ENCODE measurements at regions not wholly inside any gene's neighbourhood (a gene's known extent, or its start where the extent isn't known, plus 50 kb on each side); places are given as distances from the start of the nearest gene placed in this dataset.

DNA sequence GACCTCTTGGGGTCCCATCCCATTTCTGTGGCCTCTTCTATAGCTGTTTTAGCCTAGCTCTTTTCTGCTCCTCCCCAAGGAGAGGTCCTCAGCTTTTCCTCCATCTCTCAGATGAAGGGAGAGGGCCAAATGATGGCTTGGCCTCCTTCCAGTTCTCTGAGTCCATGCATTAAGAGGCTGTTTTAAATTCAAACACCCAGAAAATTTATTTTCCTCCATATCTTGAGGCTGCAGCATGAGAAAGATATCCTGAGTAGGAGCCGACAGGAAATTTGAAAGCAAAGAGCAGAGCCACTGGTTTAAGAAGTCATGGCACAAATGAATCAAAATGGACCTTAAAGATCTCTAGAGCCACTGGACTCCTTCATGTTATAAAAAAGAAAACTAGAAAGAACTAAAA lies 558.8 kb downstream of the MID1IP1 start:
- FAIRE-seq = no peak

DNA sequence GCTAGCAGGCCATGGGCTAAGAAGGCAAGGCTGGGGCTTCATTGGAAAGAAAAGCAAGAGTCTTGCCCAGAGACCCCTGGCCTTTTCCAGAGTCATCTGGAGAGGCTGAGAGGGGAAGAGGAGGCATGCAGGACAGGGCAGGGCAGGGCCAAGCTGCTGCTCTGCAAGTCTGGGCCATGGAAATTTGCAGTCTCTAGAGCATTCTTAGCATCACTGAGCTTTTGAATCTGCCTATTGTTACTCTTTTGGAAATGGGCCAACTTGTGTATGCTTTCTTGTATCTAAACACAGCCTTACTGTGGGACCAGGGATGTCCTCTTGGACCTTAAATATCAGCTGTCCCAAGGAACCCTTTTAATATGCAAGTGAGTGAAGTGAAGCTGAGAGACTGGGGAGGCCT lies 560.5 kb downstream of the MID1IP1 start:
- FAIRE-seq = no peak

DNA sequence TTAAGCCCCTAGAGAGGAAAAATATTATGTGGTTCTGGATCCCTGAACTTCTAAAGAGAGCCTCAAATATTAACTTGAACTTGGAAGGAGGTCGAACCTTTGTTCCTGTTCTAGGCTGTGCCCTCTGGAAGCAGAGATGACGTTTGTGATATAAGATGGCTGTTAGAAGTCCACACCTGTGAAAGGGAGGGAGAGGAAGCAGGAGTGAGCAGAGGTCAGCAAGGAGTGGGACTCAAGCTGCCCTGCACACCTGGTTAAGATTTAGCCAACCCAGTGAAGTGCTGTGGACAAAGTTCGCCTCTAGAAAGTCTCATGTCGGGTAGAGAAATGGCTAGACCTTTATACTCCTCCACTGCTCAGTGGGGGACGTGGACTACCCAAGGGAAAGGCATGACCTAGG lies 566.2 kb downstream of the MID1IP1 start:
- FAIRE-seq = no peak

DNA sequence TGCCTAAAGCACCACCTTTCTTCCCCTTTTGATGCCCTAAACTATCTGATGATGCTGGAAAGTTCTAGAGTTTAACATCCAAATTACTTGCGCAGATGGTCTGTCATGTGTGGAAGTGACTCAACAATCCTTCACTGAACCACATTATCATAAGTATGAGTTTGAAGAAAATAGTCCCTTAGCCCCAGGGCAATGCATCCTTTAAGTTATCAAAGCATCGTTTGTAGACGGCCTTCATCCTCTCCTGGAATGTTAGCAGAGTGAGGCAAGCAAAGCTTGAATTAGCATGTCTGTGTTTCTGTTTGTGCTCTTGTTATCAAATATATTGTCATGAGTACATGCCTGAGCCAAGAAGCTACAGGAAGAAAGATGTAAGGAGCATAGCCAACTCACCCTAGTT lies 570.9 kb downstream of the MID1IP1 start:
- FAIRE-seq = no peak

DNA sequence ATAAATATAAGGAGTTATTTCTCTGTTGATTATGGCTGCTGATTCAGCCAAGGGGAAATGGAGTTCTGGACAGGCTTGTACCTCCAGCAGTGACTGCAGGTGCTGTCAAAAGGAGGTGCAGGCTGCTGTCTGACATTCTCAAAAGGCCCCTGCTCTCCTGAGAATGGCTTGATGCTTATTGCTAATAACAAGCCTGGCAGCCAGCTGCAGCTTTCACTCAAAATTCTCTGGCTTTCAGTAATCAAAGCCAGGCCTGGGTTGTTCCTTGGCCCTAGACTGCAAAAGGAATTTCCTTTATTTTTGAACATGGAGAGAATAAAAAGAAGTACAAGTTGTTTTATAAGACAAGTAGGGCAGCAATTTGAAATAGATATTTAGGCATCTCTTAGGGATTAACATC lies 575.9 kb downstream of the MID1IP1 start:
- FAIRE-seq = no peak

DNA sequence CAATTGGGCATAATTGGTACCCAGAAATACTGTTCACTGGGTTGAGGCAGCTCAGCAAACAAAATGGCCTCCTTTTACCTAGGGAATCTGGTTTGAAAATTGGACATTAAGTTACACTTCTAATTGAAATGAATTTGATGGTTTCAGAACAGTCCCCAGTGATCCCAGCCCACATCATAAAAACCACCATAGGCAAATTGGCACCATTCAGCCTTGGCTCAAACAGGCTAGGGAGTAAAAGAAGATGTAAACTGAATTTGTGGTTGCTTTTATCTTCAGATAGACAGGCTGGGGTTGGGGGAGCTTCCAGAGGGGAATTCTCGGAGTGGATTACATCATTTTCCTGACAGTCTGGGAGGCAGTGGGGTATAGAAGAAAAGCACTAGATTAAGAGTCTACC lies 576.5 kb downstream of the MID1IP1 start:
- no peak for FAIRE-seq

DNA sequence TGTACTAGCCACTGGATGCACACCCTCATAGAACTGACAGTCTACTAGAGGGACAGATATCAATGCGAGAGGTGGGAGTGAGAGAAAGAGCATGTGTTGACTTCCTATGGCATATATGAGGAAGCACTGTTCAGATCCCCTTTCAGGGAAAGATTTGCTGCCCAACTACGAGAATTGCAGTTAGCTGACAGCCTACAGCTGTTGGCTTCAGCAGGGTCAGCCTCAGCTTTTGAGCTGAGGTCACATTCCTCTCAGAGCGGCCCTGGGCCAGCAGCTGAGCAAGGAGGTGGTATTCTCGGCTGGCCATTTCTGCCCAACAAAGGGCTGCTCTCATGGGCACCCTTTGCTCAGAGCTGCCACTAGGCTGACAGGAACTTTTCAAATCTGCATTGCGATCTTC lies 580.2 kb downstream of the MID1IP1 start:
- FAIRE-seq = no peak

DNA sequence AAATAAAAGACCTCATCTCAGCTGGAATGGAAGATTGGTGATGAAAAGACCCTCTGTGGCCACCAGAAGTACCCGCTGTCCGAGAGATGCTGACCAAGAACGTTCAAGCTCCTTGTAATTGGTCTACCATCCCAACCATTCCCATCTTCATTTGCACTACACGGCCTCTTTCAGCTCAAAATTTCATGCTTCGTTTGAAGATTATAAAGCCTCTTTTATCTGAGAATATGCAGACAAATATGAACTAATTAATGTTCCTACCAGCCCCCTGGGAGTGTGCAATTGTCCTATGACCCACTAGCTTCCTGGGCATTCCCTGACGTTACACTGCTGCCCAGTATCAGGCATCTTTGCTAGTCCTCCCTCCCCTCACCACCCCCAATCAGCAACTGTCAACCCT lies 583.7 kb downstream of the MID1IP1 start:
- FAIRE-seq = no peak

DNA sequence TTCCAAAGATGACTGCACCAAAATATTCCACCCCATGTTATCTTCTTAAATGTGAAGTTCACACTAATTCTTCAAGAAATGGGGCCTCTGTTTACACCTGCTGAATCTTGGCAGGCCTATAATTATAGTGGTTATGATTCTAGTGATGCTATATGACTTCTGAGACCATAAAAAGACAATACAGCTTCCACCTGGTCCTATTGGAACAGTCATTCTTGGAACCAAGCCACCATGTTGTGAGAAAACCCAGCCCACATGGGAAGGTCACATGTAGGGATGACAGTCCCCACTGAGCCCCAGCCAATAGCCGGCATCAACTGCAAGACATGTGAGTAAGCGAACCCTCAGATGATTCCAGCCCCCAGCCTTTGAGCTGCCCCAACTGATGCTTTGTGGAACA lies 587.5 kb downstream of the MID1IP1 start:
- no peak for FAIRE-seq

DNA sequence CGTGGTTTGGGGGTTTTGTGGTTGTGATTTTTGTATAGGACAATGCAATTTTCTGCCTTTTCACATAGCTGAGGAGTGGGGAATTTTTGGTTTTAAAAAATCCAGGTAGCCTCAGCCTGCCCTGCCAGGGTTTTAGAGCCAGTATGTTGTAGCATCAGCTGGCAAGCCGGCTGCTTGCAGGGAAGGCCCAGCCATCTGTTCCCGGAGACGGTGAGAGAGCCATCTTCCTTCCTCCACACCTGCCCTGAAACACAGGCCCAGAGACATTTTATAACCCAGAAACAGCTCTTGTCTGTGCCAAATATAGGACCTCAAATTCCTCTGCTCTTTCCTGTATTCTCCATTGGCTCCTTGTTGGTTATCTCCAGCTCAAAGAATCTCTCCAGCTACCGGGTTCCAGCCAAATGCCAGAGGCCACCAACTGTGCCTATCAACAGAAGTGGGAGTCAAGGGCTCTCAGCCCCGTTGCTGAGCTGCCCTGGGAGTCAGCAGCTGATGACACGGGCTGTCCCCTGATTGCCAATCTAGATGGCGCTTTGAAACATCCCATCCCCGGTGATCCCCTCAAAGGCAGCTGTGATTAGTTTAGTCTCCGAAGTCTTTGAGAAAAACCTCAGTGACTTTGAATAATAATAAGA lies 595.2 kb downstream of the MID1IP1 start:
- no peak for FAIRE-seq

DNA sequence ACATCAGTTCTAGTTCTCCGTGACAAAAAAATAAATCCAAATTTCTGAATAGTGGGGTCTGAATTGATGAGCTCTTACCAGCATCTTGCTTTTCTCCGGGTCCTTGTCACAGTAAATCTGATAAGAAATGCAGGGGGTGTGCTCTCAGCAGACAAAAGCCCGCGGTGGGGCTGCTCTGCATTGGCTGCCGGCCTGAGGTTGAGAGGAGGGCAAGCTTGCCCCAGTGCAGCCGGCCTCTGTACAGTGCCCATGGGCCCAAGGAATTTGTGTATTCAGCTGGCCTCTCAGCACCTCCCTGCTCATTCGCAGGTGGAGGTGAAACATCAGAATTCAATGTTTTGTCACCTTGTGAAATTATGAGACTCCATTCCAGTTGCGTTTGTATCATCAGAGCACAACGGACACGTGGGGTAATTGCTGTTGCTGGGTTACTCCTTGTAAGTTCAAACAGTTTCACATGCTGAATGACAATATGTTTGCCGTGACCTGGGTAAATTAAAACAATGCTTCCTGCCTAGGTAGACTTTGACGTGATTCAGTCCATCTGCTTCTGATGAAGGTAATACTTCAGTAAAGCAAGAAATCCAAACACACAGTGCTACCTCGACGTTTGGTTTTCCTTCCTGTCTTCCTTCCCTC lies 596.4 kb downstream of the MID1IP1 start:
- FAIRE-seq = no peak

DNA sequence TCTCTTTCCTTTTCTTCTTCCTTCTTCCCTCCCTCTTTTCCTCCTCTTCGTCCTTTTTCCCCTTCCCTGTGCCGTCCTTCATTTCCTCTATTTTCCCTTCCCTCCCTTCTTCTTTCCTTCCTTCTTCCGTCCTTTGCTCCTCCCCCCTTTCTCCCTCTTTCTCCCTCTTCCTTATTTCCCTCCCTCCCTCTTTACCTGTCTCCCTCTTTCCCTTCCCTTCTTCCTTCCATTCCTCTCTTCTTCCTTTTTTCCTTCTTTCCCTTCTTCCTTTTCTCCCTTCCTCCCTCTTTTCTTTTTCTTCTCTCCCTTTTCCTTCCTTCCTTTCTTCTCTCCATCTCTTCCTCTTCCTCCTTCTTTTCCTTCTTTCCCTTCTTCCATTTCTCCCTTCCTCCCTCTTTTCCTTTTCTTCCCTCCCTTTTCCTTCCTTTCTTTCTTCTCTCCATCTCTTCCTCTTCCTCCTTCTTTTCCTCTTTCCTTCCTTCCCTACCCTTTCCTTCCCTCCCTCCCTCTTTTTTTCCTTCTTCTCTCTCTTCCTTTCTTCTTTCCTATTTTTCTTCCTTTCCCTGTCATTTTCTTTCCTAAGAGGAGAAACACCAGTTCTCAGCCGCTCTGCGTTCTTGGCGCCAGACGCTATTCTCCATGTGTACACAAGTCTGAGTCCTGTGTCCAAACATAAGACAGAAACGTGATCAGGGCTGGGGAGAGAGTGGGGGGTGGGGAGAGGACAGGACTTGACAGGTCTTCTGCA lies 597.1 kb downstream of the MID1IP1 start:
- FAIRE-seq = no peak

DNA sequence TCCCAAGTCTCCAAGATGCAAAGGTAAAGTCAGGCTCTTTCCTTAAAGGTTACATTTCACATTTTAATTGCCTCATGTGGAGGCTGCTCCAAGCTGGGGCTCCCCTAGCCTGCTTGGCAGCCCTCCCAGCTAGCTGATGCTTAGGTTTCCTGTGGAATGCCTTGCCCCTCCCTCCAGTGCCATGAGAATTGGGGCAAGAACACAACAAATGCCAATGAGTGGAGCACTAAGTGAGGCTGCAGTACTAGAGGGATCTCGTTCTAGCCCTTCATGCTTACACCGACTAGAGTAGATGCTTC lies 597.7 kb downstream of the MID1IP1 start:
- FAIRE-seq = no peak

DNA sequence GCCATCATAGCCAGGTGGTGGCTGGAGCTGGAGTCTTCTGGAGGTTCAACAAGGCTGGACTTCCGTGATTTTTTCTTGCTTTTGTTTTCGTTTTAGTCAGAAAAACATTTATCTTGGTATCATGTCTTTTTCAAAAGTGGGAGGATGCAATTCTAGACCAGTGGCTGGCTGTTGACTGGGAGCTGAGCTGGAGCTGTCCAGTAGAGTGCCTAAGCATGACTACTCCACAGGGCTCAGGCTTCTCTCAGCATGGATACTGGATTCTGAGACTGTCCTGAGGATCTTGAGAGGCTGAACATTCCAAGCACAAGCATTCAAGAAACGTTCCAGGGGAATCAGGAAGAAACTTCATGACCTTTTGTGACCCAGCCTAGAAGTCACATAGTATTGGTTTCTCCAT lies 598.1 kb downstream of the MID1IP1 start:
- FAIRE-seq = no peak

DNA sequence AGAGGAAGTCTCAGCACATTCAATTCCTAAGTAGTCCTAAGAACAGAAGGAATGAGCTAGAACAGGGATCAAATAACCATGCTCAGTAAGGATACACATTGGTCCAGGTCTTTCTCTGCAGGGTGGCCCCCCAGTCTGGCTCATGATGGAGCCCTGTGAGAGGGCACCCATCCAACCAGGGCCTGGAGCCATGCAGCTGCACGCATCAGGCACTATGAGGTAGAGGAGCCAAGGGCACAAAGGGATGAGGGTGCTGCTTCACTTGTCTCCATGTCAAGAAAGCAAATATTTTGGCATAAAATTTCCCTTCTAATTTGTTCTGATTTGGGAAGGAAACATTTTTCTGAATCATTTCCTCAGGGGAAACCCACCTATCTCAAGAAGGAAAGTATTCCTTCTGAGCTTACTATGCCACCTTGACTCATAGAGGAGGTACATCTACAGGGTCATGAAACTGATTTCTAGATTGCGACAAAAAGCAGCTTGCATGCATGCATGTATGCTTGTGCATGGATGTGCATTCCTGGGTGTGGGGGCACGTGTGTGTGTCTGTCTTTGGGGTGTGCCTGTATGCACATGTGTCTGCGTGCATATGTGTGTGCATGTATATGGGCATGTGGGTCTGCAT lies 600.3 kb downstream of the MID1IP1 start:
- FAIRE-seq = no peak

DNA sequence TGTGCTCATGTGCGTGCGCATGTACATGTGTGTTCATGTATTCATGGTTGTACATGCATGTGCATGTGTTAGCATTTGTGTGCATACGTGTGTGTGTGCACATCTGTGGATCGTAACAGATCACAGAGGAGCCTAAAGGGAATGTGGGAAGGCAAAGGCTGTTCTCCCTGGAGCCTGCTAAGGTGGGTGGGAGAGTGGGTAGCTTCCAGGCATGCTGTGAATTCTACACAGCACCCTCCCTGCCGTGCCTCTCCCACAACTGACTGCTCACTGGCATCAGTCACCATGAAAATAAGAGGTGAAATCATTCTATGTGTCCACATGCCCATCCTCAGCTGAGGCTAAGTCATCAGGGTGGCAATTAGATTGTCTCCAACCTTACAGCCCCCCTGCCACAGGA lies 600.9 kb downstream of the MID1IP1 start:
- no peak for FAIRE-seq

DNA sequence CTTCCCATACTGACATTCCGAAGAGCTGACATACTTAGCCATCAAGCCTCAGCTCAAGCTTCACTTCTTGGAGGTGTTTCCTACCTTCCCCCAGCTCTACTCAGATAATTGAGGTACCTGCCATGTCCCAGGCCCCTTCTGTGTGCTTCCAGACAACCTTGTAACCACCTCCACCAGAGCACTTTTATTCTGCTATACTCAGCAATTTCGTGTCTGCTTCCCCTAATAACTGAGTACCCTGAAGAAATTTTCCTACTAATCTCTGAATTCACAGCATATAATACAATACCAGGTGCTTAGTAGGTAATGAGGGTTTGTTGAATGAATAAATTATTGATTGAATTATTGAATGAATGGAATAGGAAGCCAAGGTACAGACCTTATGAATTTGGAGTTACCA lies 605.5 kb downstream of the MID1IP1 start:
- FAIRE-seq = no peak

DNA sequence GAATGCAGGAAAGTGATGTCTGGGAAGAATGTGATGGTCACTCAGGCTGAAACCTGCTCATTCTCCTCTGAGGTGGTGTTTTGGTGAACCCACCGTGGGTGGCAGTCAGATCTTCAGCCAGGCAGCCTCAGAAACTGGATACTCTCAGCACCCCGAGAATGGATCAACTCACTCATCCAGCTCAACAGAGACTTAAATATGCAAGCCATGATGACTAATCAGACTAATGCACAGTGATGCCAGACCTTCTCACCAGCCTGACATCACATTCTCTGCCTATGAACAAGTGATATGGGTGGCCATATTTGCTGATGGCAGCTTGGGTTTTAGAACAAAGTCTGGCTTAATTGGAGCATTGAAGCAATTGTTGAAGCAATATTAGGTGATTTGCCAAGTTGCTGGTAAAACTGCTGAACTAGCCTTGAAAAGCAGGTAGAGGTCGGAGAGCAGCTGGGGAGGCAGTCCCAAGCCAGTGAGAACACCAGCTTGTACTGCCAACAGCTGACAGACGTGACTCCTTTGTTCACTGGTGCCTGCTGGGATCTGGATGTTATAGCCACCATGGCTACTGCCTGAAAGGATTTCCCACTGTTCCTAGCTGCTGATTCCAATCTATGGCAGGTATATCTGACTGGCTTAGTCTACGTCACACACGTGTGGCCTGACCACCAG lies 608.1 kb downstream of the MID1IP1 start:
- no peak for FAIRE-seq

DNA sequence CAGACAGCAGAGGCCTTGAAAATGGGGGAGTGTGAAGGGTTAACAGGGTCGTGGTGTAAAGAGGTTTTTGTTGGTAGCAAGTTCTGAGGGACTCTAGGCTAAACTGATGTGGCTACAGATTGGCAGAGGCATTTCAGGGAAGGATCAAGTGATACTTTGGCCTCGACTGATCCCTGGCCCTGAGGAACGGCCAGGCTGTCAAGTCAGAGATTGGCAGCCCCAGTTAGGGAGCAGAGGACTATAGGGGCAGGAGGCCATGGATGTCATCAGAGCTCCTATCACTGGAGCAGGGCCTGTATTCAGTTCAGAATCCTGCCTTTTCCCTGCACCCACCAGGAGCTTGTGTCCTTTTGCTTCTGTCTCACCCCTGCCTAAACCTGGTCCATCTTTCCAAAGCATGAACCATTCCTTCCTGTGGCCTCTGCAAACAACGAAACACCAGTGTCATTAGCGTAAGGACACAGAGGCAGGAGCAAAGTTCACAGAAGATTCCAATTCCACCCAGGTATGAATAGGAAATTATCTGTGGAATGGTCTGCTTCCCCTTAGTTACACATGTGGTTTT lies 613.1 kb downstream of the MID1IP1 start:
- no peak for FAIRE-seq

DNA sequence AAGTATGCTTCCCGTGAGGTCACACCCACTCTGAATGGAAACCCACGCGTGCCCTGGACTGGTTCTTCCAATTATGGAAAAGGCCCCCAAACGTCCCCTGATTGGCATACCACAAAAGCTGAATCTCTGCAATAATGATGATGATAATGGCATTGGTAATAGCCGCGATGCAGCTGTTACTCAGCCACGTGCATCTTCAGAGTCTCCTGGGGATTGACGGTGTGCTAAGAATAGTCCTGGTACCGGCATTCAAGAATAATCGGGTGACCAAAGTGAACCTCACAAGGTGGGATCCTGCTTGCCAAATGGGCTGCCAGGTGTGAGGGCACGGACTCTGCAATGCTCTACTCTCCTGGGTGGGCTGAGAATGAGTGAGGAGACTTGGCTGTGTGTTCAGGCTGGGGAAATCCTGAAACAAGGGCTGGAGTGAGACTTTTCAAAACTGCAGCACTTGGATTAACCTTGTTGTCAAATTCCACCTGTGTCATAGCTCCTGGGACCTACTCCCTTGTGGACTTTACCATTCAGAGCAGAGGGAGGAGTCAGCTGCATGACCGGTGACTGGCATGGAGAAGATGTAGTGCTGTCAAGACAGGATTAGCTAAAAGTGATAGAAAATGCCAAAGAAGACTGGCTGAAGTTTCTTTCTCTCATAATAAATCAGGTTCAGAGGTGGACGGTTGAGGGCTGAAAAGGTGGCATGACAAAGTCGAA lies 615.4 kb downstream of the MID1IP1 start:
- FAIRE-seq = no peak

DNA sequence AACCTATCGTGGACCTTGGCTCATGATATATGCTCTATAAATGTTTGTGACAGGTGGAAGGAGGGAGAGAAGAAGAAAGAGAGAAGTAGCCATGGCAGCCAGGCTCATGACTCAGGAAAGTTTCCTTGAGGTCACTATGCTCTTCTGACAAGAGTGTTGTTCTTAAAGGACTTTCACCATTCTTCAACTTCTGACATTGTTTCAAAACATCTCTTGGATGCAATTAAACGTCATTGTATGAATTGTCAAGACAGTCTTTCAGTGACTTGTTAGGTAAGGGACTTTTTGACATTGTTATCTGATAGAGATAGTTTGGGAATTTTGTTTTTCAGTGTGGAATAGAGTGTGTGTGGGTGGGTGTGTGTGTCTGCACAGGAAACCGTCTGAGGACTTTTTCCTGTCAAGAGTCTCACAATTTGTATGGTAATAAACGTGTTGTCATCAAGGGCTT lies 617.0 kb downstream of the MID1IP1 start:
- FAIRE-seq = no peak

Data from A204.1 (cell line).